ENCODE measurements at regions not wholly inside any gene's neighbourhood (a gene's known extent, or its start where the extent isn't known, plus 50 kb on each side); places are given as distances from the start of the nearest gene placed in this dataset.

- Mint-ChIP-seq H3K27me3 (ENCODE audit: unreplicated experiment) (no peaks in the 10 kb centered on the region), H3K36me3 (ENCODE audit: low read depth, unreplicated experiment) (no peaks in the 10 kb centered on the region), H3K27ac (ENCODE audit: unreplicated experiment) (no peak overlapping the region), H3K4me1 (ENCODE audit: unreplicated experiment) (no peaks in the 10 kb centered on the region), H3K4me3 (ENCODE audit: unreplicated experiment) (no peak overlapping the region), H3K9me3 (ENCODE audit: unreplicated experiment) (no peaks in the 10 kb centered on the region)
- no peak for DNase-seq (ENCODE audit: low spot score)
- TF ChIP-seq CTCF (IDR thresholded peaks at IDR 0.05; ENCODE audit: unreplicated experiment): no peak
Measured at GRCh38 chr11:29634744-29635143, 382.1 kb downstream of the KCNA4 start.

- no peaks in the 10 kb centered on the region for H3K4me1 Mint-ChIP-seq (ENCODE audit: unreplicated experiment)
- H3K27me3 Mint-ChIP-seq (ENCODE audit: unreplicated experiment): peaks cover 2% of the 10 kb centered on the region
- H3K36me3 Mint-ChIP-seq (ENCODE audit: low read depth, unreplicated experiment): no peaks in the 10 kb centered on the region
- H3K9me3 Mint-ChIP-seq (ENCODE audit: unreplicated experiment): no peaks in the 10 kb centered on the region
- DNase-seq (ENCODE audit: low spot score): no peak
- no peak overlapping the region for H3K27ac Mint-ChIP-seq (ENCODE audit: unreplicated experiment)
- peak; percentile 49 for TF ChIP-seq CTCF (IDR thresholded peaks at IDR 0.05; ENCODE audit: unreplicated experiment)
- H3K4me3 Mint-ChIP-seq (ENCODE audit: unreplicated experiment): no peak overlapping the region
Measured at GRCh38 chr11:29634244-29634643, 382.6 kb downstream of the KCNA4 start.

GRCh38 chr11:29629286-29629685, 387.5 kb downstream of the KCNA4 start:
- TF ChIP-seq CTCF (IDR thresholded peaks at IDR 0.05; ENCODE audit: unreplicated experiment): no peak
- Mint-ChIP-seq H3K4me3 (ENCODE audit: unreplicated experiment) (no peak overlapping the region), H3K9me3 (ENCODE audit: unreplicated experiment) (no peaks in the 10 kb centered on the region), H3K27ac (ENCODE audit: unreplicated experiment) (no peak overlapping the region), H3K27me3 (ENCODE audit: unreplicated experiment) (peaks cover 2% of the 10 kb centered on the region), H3K4me1 (ENCODE audit: unreplicated experiment) (no peaks in the 10 kb centered on the region), H3K36me3 (ENCODE audit: low read depth, unreplicated experiment) (no peaks in the 10 kb centered on the region)
- DNase-seq (ENCODE audit: low spot score): no peak

- Mint-ChIP-seq H3K27ac (ENCODE audit: unreplicated experiment) (no peak overlapping the region), H3K4me1 (ENCODE audit: unreplicated experiment) (no peaks in the 10 kb centered on the region), H3K27me3 (ENCODE audit: unreplicated experiment) (peaks cover 2% of the 10 kb centered on the region), H3K9me3 (ENCODE audit: unreplicated experiment) (no peaks in the 10 kb centered on the region), H3K4me3 (ENCODE audit: unreplicated experiment) (no peak overlapping the region), H3K36me3 (ENCODE audit: low read depth, unreplicated experiment) (no peaks in the 10 kb centered on the region)
- no peak for TF ChIP-seq CTCF (IDR thresholded peaks at IDR 0.05; ENCODE audit: unreplicated experiment)
- DNase-seq (ENCODE audit: low spot score): no peak
Measured at GRCh38 chr11:29628609-29629008, 388.2 kb downstream of the KCNA4 start.

GRCh38 chr11:29627541-29627940, 389.3 kb downstream of the KCNA4 start:
- no peak for DNase-seq (ENCODE audit: low spot score)
- no peaks in the 10 kb centered on the region for H3K4me1 Mint-ChIP-seq (ENCODE audit: unreplicated experiment)
- no peak for TF ChIP-seq CTCF (IDR thresholded peaks at IDR 0.05; ENCODE audit: unreplicated experiment)
- no peak overlapping the region for H3K27ac Mint-ChIP-seq (ENCODE audit: unreplicated experiment)
- no peaks in the 10 kb centered on the region for H3K36me3 Mint-ChIP-seq (ENCODE audit: low read depth, unreplicated experiment)
- H3K4me3 Mint-ChIP-seq (ENCODE audit: unreplicated experiment): no peak overlapping the region
- H3K27me3 Mint-ChIP-seq (ENCODE audit: unreplicated experiment): peaks cover 2% of the 10 kb centered on the region
- H3K9me3 Mint-ChIP-seq (ENCODE audit: unreplicated experiment): no peaks in the 10 kb centered on the region

All from endothelial cell (in vitro differentiated cells).